ENCODE measurements at regions not wholly inside any gene's neighbourhood (a gene's known extent, or its start where the extent isn't known, plus 50 kb on each side); places are given as distances from the start of the nearest gene placed in this dataset.

DNA sequence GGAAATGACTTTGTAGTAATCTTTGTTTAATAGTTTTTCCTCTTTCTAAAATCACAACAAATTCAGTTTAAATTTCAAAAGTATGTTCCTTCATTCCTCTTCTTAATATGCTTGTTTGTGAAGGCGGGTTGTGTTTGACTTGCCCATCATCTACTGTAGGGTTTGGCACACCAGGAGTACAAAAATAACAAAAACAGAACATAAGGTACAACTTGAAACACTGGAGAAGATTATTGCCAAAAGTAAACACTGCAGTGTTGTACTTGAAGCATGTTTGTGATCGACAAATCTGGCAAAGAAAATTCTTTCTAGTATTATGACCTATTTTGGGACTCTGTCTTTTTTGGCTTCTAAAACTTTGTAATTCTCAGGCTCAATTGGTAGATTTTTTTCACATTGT, 518.6 kb downstream of the SLITRK5 start:
- CTCF ChIA-PET = no interaction called here
- no peaks in the 10 kb centered on the region for H3K4me1 ChIP-seq (ENCODE audit: control insufficient read depth, insufficient read depth, low read length)
- TF ChIP-seq ZNF146 (tag by site-specific recombination; IDR thresholded peaks at IDR 0.05) = no peak
- no peak for TF ChIP-seq ZNF530 (tag by site-specific recombination; IDR thresholded peaks at IDR 0.05; ENCODE audit: low read depth)
- TF ChIP-seq ZNF426 (tag by site-specific recombination; IDR thresholded peaks at IDR 0.05) = no peak
- no peak for TF ChIP-seq HOXD13 (CRISPR knock-in tag; IDR thresholded peaks at IDR 0.05; ENCODE audit: borderline replicate concordance)
- TF ChIP-seq, protein P1, sequence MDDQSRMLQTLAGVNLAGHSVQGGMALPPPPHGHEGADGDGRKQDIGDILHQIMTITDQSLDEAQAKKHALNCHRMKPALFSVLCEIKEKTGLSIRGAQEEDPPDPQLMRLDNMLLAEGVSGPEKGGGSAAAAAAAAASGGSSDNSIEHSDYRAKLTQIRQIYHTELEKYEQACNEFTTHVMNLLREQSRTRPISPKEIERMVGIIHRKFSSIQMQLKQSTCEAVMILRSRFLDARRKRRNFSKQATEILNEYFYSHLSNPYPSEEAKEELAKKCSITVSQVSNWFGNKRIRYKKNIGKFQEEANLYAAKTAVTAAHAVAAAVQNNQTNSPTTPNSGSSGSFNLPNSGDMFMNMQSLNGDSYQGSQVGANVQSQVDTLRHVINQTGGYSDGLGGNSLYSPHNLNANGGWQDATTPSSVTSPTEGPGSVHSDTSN (CRISPR knock-in tag; IDR thresholded peaks at IDR 0.05) = no peak
- TF ChIP-seq, protein P2, sequence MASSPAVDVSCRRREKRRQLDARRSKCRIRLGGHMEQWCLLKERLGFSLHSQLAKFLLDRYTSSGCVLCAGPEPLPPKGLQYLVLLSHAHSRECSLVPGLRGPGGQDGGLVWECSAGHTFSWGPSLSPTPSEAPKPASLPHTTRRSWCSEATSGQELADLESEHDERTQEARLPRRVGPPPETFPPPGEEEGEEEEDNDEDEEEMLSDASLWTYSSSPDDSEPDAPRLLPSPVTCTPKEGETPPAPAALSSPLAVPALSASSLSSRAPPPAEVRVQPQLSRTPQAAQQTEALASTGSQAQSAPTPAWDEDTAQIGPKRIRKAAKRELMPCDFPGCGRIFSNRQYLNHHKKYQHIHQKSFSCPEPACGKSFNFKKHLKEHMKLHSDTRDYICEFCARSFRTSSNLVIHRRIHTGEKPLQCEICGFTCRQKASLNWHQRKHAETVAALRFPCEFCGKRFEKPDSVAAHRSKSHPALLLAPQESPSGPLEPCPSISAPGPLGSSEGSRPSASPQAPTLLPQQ (tag by site-specific recombination; IDR thresholded peaks at IDR 0.05) = no peak
- no peaks in the 10 kb centered on the region for H3K9me3 ChIP-seq (ENCODE audit: control insufficient read depth, insufficient read depth, low read depth, low read length)
- POLR2A ChIA-PET = no interaction called here
- no peak overlapping the region for H3K27ac ChIP-seq (ENCODE audit: extremely low read depth, low read depth, low read length)
- no peak overlapping the region for H3K4me3 ChIP-seq (ENCODE audit: low read depth, low read length)
- H3K36me3 ChIP-seq (ENCODE audit: control insufficient read depth in 2 of 2, insufficient read depth in 1 of 2, low read length in 2 of 2) = no peaks in the 10 kb centered on the region

DNA sequence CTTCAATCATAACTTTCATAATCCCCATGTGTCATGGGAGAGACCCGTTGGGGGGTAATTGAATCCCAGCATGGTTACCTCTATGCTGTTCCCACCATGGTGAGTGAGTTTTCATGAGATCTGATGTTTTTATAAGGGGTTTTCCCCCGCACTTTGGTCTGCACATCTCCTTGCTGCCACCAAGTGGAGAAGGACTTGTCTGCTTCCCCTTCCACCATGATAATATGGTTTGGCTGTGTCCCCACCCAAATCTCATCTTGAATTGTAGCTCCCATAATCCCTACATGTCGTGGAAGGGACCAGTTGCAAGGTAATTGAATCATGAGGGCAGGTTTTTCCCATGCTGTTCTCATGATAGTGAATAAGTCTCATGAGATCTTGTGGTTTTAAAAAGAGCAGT, 524.9 kb downstream of the SLITRK5 start:
- ChIA-PET POLR2A (no interaction called here), CTCF (interaction anchor here (0.6 kb wide), 1 partner anchor 562 kb away, joined by 4 read pairs; no protein-coding TSS in a partner anchor)
- H3K27ac ChIP-seq (ENCODE audit: extremely low read depth, low read depth, low read length) = no peak overlapping the region
- no peak for TF ChIP-seq ZNF221 (tag by site-specific recombination; IDR thresholded peaks at IDR 0.05; ENCODE audit: borderline replicate concordance)
- TF ChIP-seq ZNF560 (tag by site-specific recombination; IDR thresholded peaks at IDR 0.05; ENCODE audit: borderline replicate concordance) = no peak
- TF ChIP-seq, protein P3, sequence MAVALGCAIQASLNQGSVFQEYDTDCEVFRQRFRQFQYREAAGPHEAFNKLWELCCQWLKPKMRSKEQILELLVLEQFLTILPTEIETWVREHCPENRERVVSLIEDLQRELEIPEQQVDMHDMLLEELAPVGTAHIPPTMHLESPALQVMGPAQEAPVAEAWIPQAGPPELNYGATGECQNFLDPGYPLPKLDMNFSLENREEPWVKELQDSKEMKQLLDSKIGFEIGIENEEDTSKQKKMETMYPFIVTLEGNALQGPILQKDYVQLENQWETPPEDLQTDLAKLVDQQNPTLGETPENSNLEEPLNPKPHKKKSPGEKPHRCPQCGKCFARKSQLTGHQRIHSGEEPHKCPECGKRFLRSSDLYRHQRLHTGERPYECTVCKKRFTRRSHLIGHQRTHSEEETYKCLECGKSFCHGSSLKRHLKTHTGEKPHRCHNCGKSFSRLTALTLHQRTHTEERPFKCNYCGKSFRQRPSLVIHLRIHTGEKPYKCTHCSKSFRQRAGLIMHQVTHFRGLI (tag by site-specific recombination; IDR thresholded peaks at IDR 0.05) = no peak
- TF ChIP-seq ZNF558 (tag by site-specific recombination; IDR thresholded peaks at IDR 0.05) = no peak
- TF ChIP-seq ZNF140 (tag by site-specific recombination; IDR thresholded peaks at IDR 0.05) = no peak
- TF ChIP-seq ZBTB7A (tag by site-specific recombination; IDR thresholded peaks at IDR 0.05; ENCODE audit: low read depth) = no peak
- TF ChIP-seq ZNF626 (tag by site-specific recombination; IDR thresholded peaks at IDR 0.05) = no peak
- no peak for TF ChIP-seq ZNF48 (tag by site-specific recombination; IDR thresholded peaks at IDR 0.05)
- no peak for TF ChIP-seq ZSCAN16 (tag by site-specific recombination; IDR thresholded peaks at IDR 0.05)
- no peak for TF ChIP-seq ZIC2 (tag by site-specific recombination; IDR thresholded peaks at IDR 0.05)
- TF ChIP-seq, protein P4, sequence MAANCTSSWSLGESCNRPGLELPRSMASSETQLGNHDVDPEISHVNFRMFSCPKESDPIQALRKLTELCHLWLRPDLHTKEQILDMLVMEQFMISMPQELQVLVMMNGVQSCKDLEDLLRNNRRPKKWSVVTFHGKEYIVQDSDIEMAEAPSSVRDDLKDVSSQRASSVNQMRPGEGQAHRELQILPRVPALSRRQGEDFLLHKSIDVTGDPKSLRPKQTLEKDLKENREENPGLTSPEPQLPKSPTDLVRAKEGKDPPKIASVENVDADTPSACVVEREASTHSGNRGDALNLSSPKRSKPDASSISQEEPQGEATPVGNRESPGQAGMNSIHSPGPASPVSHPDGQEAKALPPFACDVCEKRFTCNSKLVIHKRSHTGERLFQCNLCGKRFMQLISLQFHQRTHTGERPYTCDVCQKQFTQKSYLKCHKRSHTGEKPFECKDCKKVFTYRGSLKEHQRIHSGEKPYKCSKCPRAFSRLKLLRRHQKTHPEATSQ (tag by site-specific recombination; IDR thresholded peaks at IDR 0.05) = no peak
- TF ChIP-seq ZNF701 (tag by site-specific recombination; IDR thresholded peaks at IDR 0.05) = no peak
- no peak for TF ChIP-seq ZNF792 (tag by site-specific recombination; IDR thresholded peaks at IDR 0.05)
- no peaks in the 10 kb centered on the region for H3K4me1 ChIP-seq (ENCODE audit: control insufficient read depth, insufficient read depth, low read length)
- H3K9me3 ChIP-seq (ENCODE audit: control insufficient read depth, insufficient read depth, low read depth, low read length) = no peaks in the 10 kb centered on the region
- no peaks in the 10 kb centered on the region for H3K36me3 ChIP-seq (ENCODE audit: control insufficient read depth in 2 of 2, insufficient read depth in 1 of 2, low read length in 2 of 2)
- H3K4me3 ChIP-seq (ENCODE audit: low read depth, low read length) = no peak overlapping the region

Data from HEK293 (cell line).